GM21515 (cell line): ENCODE measurements at regions not wholly inside any gene's neighbourhood (a gene's known extent, or its start where the extent isn't known, plus 50 kb on each side); places are given as distances from the start of the nearest gene placed in this dataset.
A peak's percentile ranks its signal among the peaks of the same experiment; 100 is the strongest.

ENCODE experiments used
- ATAC-seq: cut with Tn5 transposase; IDR thresholded peaks from one replicate; pipeline ENCODE4 v1.9.1; 2021; ENCODE audit not compliant: unreplicated experiment

- no peak for ATAC-seq
These were observed 203.1 kb upstream of the PDE1C start for GRCh38 chr7:32273297-32273696.

GRCh38 chr7:32266932-32267475 lies 196.8 kb upstream of the PDE1C start:
- ATAC-seq, result no peak

- ATAC-seq, result no peak
These were observed 194.6 kb upstream of the PDE1C start for GRCh38 chr7:32264702-32265284.

GRCh38 chr7:32263611-32264010 lies 193.4 kb upstream of the PDE1C start:
- no peak for ATAC-seq

- no peak for ATAC-seq
These were observed 192.1 kb upstream of the PDE1C start for GRCh38 chr7:32262315-32262714.

GRCh38 chr7:32259931-32260596 lies 189.9 kb upstream of the PDE1C start:
- peak; percentile 95 for ATAC-seq

GRCh38 chr7:32258265-32258664 lies 188.1 kb upstream of the PDE1C start:
- ATAC-seq, result no peak

GRCh38 chr7:32257621-32258020 lies 187.4 kb upstream of the PDE1C start:
- no peak for ATAC-seq

- ATAC-seq, result no peak
These were observed 186.6 kb upstream of the PDE1C start for GRCh38 chr7:32256811-32257210.

GRCh38 chr7:32256376-32256775 lies 186.2 kb upstream of the PDE1C start:
- ATAC-seq, result no peak

- ATAC-seq, result peak; percentile 47
These were observed 184.8 kb upstream of the PDE1C start for GRCh38 chr7:32255036-32255435.

- no peak for ATAC-seq
These were observed 183.1 kb upstream of the PDE1C start for GRCh38 chr7:32253299-32253698.

- ATAC-seq, result no peak
These were observed 181.5 kb upstream of the PDE1C start for GRCh38 chr7:32251659-32252058.

- ATAC-seq, result no peak
These were observed 180.5 kb upstream of the PDE1C start for GRCh38 chr7:32250471-32251260.

- ATAC-seq, result no peak
These were observed 179.8 kb upstream of the PDE1C start for GRCh38 chr7:32250003-32250402.

GRCh38 chr7:32248522-32248921 lies 178.3 kb upstream of the PDE1C start:
- ATAC-seq, result no peak

- no peak for ATAC-seq
These were observed 174.7 kb upstream of the PDE1C start for GRCh38 chr7:32244806-32245345.

GRCh38 chr7:32243687-32244290 lies 173.6 kb upstream of the PDE1C start:
- no peak for ATAC-seq

GRCh38 chr7:32242436-32242835 lies 172.2 kb upstream of the PDE1C start:
- ATAC-seq, result no peak

GRCh38 chr7:32241636-32242035 lies 171.4 kb upstream of the PDE1C start:
- no peak for ATAC-seq

- ATAC-seq, result no peak
These were observed 169.6 kb upstream of the PDE1C start for GRCh38 chr7:32239764-32240163.
